AG04450 (cell line): ENCODE measurements at regions not wholly inside any gene's neighbourhood (a gene's known extent, or its start where the extent isn't known, plus 50 kb on each side); places are given as distances from the start of the nearest gene placed in this dataset.

ENCODE experiments used
- CTCF ChIA-PET: fragments of 300-600, 350-600 bp; formaldehyde crosslinking; extraction: SDS; loops from one replicate; lab custom pipeline; 2022; ENCODE audit warnings: antibody characterized with exemption, inconsistent platforms; lab: Charles Lee
- POLR2A ChIA-PET: fragments of 350-600 bp; formaldehyde crosslinking; extraction: SDS; loops from one replicate; lab custom pipeline; 2021; ENCODE audit warnings: antibody characterized with exemption, inconsistent platforms; lab: Yijun Ruan, JAX
- DNase-seq: peaks from one replicate; pipeline ENCODE4 v3.0.0-alpha.2; 2011; ENCODE audit warnings: low read depth, low spot score
- H3K27ac ChIP-seq: one replicate; pipeline ENCODE4 v1.5.1; 2012; ENCODE audit warnings: low read depth, low read length, control low read depth
- H3K27me3 ChIP-seq: one replicate; pipeline ENCODE4 v1.6.0; 2012; ENCODE audit warnings: low read length; ENCODE audit not compliant: control insufficient read depth, insufficient read depth
- H3K4me3 ChIP-seq: 2 replicates; pipeline ENCODE4 v1.5.1; 2011; ENCODE audit warnings: mild to moderate bottlenecking, low read depth, low read length, control low read depth
- H3K9me3 ChIP-seq: 2 replicates; pipeline ENCODE4 v1.5.1; 2012; ENCODE audit warnings: low read length; ENCODE audit not compliant: control insufficient read depth, insufficient read depth
- TF ChIP-seq, protein P1 (sequence below): IDR thresholded peaks from 2 replicates; pipeline ENCODE4 v1.5.1; 2011; ENCODE audit warnings: low read depth, low read length, control low read depth, inconsistent platforms

DNA sequence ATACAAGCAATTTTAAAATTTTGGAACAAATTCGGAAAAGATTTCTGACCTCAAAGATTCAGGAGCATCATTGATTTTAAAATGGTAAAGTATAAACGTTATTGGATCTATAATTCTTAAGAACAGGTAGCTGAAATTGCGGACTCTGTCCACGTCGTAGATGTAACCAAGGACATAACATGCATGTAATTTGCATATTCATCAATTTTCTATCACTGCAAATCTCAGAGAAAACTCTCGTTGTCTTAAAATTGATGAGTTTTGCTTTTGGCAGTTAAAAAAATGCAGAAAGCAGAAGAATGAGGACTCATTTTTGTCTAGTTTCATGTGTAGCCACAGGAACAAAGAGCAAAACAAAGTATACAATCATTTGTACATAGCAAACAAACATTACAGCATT, 1094.4 kb downstream of the SI start:
- Histone ChIP-seq H3K27me3 (no peaks in the 10 kb centered on the region), H3K9me3 (peaks cover 2% of the 10 kb centered on the region; the same call in 1 of the 2 replicates), H3K27ac (no peak overlapping the region), H3K4me3 (no peak overlapping the region)
- ChIA-PET CTCF (no interaction called here), POLR2A (no interaction called here)
- TF ChIP-seq, protein P1, sequence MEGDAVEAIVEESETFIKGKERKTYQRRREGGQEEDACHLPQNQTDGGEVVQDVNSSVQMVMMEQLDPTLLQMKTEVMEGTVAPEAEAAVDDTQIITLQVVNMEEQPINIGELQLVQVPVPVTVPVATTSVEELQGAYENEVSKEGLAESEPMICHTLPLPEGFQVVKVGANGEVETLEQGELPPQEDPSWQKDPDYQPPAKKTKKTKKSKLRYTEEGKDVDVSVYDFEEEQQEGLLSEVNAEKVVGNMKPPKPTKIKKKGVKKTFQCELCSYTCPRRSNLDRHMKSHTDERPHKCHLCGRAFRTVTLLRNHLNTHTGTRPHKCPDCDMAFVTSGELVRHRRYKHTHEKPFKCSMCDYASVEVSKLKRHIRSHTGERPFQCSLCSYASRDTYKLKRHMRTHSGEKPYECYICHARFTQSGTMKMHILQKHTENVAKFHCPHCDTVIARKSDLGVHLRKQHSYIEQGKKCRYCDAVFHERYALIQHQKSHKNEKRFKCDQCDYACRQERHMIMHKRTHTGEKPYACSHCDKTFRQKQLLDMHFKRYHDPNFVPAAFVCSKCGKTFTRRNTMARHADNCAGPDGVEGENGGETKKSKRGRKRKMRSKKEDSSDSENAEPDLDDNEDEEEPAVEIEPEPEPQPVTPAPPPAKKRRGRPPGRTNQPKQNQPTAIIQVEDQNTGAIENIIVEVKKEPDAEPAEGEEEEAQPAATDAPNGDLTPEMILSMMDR, result no peak
- DNase-seq, result no peak

DNA sequence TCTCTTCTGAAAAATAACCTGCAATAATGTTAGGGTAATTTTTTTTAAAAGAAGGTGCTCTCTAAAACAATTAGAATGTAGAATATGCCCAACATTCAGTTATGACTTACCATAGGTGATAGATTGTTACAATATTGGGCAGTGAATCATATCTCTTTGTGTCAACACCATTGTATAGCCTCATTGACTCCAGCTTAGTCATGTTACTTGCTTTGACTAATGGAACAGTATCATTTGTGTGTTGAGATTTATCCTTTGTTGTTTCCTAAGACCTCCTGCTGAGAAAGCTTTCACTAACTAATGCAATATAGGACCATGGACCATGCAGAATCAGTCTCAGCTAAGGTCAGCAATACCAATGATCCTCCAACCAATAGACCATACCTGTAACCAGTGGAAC, 1106.4 kb downstream of the SI start:
- H3K9me3 ChIP-seq, result peaks cover 10% of the 10 kb centered on the region; the same call in 1 of the 2 replicates
- DNase-seq, result no peak
- TF ChIP-seq, protein P1, result no peak
- no peaks in the 10 kb centered on the region for H3K27me3 ChIP-seq
- POLR2A ChIA-PET, result no interaction called here
- CTCF ChIA-PET, result no interaction called here
- H3K4me3 ChIP-seq, result no peak overlapping the region
- H3K27ac ChIP-seq, result no peak overlapping the region

DNA sequence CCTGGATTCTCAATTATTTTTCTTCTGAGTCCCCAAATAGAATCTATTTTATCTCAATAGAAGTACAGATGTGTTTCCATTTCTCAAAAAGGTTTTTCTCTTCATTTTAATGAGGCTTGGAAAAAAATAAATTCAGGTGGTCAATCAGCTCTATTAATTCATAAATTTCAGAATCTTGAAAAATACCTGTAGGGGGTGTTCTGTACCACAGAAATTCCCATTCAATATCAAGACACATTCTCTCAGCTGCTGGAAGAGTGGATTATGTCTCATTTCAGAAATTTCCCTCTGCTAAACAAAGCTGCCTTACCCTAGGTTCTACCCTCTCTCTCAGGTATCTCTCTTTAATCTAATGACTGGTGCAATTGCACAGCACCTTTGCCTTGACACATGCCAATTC, 1121.2 kb downstream of the SI start:
- TF ChIP-seq, protein P1, result no peak
- H3K4me3 ChIP-seq, result no peak overlapping the region
- no peaks in the 10 kb centered on the region for H3K27me3 ChIP-seq
- CTCF ChIA-PET, result no interaction called here
- POLR2A ChIA-PET, result no interaction called here
- DNase-seq, result no peak
- H3K27ac ChIP-seq, result no peak overlapping the region
- H3K9me3 ChIP-seq, result peaks cover 28% of the 10 kb centered on the region

DNA sequence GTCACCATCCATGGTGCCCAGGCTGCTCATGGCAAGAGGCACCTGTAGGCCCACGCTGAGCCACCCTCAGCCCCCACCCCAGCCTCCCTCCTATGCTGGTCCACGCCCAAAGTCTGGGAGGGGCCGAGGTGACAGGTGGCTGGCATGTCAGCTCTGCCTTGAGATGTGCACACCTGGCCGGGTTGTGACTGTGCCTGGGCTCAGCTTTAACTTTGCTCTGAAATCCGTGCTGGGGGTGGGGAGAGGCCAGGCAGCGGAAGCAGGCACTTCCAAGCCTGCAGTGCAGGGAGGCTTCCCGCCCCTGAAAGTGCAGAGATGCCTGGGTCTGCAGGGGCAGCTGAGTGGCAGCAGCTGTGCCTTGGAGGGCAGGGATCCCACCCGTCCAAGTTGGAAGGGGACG, 1124.8 kb downstream of the SI start:
- Histone ChIP-seq H3K27ac (no peak overlapping the region), H3K9me3 (peaks cover 15% of the 10 kb centered on the region), H3K4me3 (no peak overlapping the region), H3K27me3 (no peaks in the 10 kb centered on the region)
- ChIA-PET POLR2A (no interaction called here), CTCF (no interaction called here)
- no peak for DNase-seq
- TF ChIP-seq, protein P1, result no peak

DNA sequence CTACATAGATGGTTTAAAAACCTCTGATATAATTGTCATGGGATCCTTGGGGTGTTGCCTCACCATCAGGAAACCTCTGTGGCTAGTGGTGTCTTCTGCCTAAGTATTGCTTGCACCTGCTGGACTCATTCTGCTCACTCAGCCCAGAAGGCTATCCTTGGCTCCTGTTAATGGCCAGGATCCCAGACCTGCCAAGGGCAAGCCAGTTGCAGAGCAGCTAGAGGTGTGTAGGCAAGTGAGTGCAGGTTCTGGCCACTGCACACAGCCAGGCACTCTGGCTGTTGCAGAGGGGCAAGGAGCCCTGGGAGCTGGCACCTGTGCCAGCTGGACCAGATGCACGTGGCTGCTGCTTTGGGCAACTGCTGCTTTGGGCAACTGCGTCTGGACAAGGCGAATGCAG, 1125.8 kb downstream of the SI start:
- CTCF ChIA-PET, result no interaction called here

More for the DNA sequence above, 1125.8 kb downstream of the SI start:
- Histone ChIP-seq H3K4me3 (no peak overlapping the region), H3K27me3 (no peaks in the 10 kb centered on the region), H3K9me3 (peaks cover 15% of the 10 kb centered on the region), H3K27ac (no peak overlapping the region)
- no peak for DNase-seq
- TF ChIP-seq, protein P1, result no peak
- POLR2A ChIA-PET, result no interaction called here
